Esophagus squamous epithelium (tissue), 4 donors: ENCODE measurements at regions not wholly inside any gene's neighbourhood (a gene's known extent, or its start where the extent isn't known, plus 50 kb on each side); places are given as distances from the start of the nearest gene placed in this dataset.

ENCODE experiments used
- CTCF ChIP-seq, 6 experiments: fragments of 450-650 bp in 4 of 6; fragments of 200-600 bp in 2 of 6; sonication (generic) in 2 of 6; IDR thresholded peaks; one replicate each; pipeline ENCODE4 v1.5.1; 2016 to 2019; ENCODE audit warnings: antibody characterized with exemption in 6 of 6, mild to moderate bottlenecking in 4 of 6, moderate library complexity in 4 of 6
- POLR2A ChIP-seq, 4 donors: fragments of 450-650 bp; IDR thresholded peaks; one replicate each; pipeline ENCODE4 v1.6.1; 2017; ENCODE audit warnings: antibody characterized with exemption in 4 of 4, mild to moderate bottlenecking in 4 of 4, moderate library complexity in 3 of 4

GRCh38 chr21:16215193-16215592, 485.4 kb downstream of the USP25 start:
- TF ChIP-seq POLR2A (IDR thresholded peaks at IDR 0.05): no peak
- TF ChIP-seq CTCF (IDR thresholded peaks at IDR 0.05): no peak
